ENCODE measurements at regions not wholly inside any gene's neighbourhood (a gene's known extent, or its start where the extent isn't known, plus 50 kb on each side); places are given as distances from the start of the nearest gene placed in this dataset.

GRCh38 chr5:166562246-166562645, 1729.2 kb upstream of the WWC1 start:
- no peak for TF ChIP-seq CTCF (IDR thresholded peaks at IDR 0.05)
- no peaks in the 10 kb centered on the region for H3K4me1 ChIP-seq
- no peak overlapping the region for H3K4me3 ChIP-seq
- intact Hi-C loops (cut with DNase I; ENCODE audit: low total_unique reads): no loop called here
- H3K36me3 ChIP-seq: no peaks in the 10 kb centered on the region
- no peak overlapping the region for H3K27ac ChIP-seq
- no peaks in the 10 kb centered on the region for H3K27me3 ChIP-seq
- no peaks in the 10 kb centered on the region for H3K9me3 ChIP-seq
- DNase-seq: no peak

- intact Hi-C loops (cut with DNase I; ENCODE audit: low total_unique reads): no loop called here
- H3K4me3 ChIP-seq: no peak overlapping the region
- no peak for TF ChIP-seq CTCF (IDR thresholded peaks at IDR 0.05)
- no peaks in the 10 kb centered on the region for H3K4me1 ChIP-seq
- H3K9me3 ChIP-seq: no peaks in the 10 kb centered on the region
- H3K27me3 ChIP-seq: no peaks in the 10 kb centered on the region
- no peak for DNase-seq
- H3K36me3 ChIP-seq: no peaks in the 10 kb centered on the region
- no peak overlapping the region for H3K27ac ChIP-seq
Observed at GRCh38 chr5:166566725-166567124, 1724.7 kb upstream of the WWC1 start.

DNA sequence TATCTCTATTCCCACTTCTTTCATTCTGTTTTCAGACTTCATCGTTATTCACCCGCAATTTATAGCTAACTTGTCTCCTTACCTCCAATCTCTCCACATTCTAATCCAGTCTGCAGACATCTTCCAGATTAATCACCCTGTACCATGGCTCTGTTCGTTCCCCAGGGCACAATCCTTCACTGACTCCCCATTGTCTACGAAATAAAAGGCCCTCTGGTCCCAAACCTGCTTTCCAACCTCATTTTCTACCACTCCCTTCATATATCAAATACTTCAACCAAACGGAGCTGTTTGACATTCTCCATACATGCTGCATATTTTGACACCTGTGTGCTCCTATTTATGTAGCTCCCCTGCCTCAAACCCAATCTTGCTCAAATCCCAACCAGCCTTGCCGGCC, 1720.6 kb upstream of the WWC1 start:
- Histone ChIP-seq H3K4me3 (no peak overlapping the region), H3K36me3 (no peaks in the 10 kb centered on the region), H3K27ac (no peak overlapping the region), H3K4me1 (no peaks in the 10 kb centered on the region), H3K9me3 (no peaks in the 10 kb centered on the region), H3K27me3 (no peaks in the 10 kb centered on the region)
- DNase-seq: no peak
- no peak for TF ChIP-seq CTCF (IDR thresholded peaks at IDR 0.05)
- intact Hi-C loops (cut with DNase I; ENCODE audit: low total_unique reads): loop anchor here (5.0 kb wide), 1 partner anchor 1959 kb away; no protein-coding TSS in a partner anchor

GRCh38 chr5:166571668-166572067, 1719.8 kb upstream of the WWC1 start:
- Histone ChIP-seq H3K27ac (no peak overlapping the region), H3K4me1 (no peaks in the 10 kb centered on the region), H3K36me3 (no peaks in the 10 kb centered on the region), H3K9me3 (no peaks in the 10 kb centered on the region), H3K4me3 (no peak overlapping the region), H3K27me3 (no peaks in the 10 kb centered on the region)
- intact Hi-C loops (cut with DNase I; ENCODE audit: low total_unique reads): loop anchor here (5.0 kb wide), 1 partner anchor 1959 kb away; no protein-coding TSS in a partner anchor
- TF ChIP-seq CTCF (IDR thresholded peaks at IDR 0.05): no peak
- DNase-seq: no peak

DNA sequence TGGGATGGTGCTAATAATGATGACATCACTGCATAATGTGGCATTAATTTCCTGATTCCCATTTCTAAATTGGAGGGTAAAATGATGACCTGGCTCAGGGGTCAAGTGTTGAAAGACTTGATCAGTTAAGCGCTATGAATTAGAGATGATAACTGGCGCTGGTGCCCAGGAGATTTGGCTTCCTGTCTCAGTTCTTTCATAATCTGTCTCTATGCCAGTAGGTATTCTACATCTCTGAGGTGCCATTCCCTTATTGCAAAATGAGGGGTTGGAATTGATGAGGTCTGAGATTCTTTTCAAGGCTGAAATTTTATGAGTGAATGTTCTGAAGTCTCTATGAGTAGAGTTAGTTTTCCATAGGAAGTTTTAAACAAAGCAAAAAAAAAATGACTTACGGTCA, 1715.1 kb upstream of the WWC1 start:
- no peak for TF ChIP-seq CTCF (IDR thresholded peaks at IDR 0.05)
- Histone ChIP-seq H3K27ac (no peak overlapping the region), H3K36me3 (no peaks in the 10 kb centered on the region), H3K4me1 (no peaks in the 10 kb centered on the region), H3K9me3 (no peaks in the 10 kb centered on the region), H3K4me3 (no peak overlapping the region), H3K27me3 (no peaks in the 10 kb centered on the region)
- intact Hi-C loops (cut with DNase I; ENCODE audit: low total_unique reads): no loop called here
- DNase-seq: no peak

DNA sequence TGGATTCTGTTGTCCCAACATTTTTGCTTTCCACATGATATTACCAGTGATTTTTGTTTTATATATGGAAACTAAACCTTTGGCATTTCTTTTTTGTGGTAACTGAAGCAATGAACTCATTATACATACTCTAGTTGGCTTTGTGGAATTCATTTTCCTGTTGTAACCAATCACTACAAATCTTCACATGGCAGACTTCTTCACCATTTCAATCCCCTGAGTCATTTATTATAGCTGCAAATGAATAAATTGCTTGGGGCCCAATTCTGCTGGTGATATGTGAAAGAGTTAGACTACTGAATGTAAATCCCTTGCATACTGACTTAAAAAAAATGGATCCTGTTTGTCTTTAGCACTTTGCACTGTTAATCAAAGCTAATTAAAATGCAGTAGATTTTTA, 1709.6 kb upstream of the WWC1 start:
- DNase-seq: no peak
- no peak for TF ChIP-seq CTCF (IDR thresholded peaks at IDR 0.05)
- H3K27me3 ChIP-seq: no peaks in the 10 kb centered on the region
- H3K27ac ChIP-seq: no peak overlapping the region
- no peaks in the 10 kb centered on the region for H3K4me1 ChIP-seq
- H3K9me3 ChIP-seq: no peaks in the 10 kb centered on the region
- no peaks in the 10 kb centered on the region for H3K36me3 ChIP-seq
- intact Hi-C loops (cut with DNase I; ENCODE audit: low total_unique reads): no loop called here
- H3K4me3 ChIP-seq: no peak overlapping the region

Data from tibial artery (tissue), 4 donors.